ENCODE measurements at regions not wholly inside any gene's neighbourhood (a gene's known extent, or its start where the extent isn't known, plus 50 kb on each side); places are given as distances from the start of the nearest gene placed in this dataset.

- no peak for FAIRE-seq
Measured at GRCh38 chr10:3424111-3424851, 251.7 kb upstream of the PITRM1 start.

- no peak for FAIRE-seq
Measured at GRCh38 chr10:3423384-3423783, 250.8 kb upstream of the PITRM1 start.

GRCh38 chr10:3422282-3422681, 249.7 kb upstream of the PITRM1 start:
- no peak for FAIRE-seq

GRCh38 chr10:3421537-3422257, 249.1 kb upstream of the PITRM1 start:
- FAIRE-seq = no peak

- FAIRE-seq = no peak
Measured at GRCh38 chr10:3420527-3421469, 248.2 kb upstream of the PITRM1 start.

GRCh38 chr10:3419719-3420495, 247.3 kb upstream of the PITRM1 start:
- FAIRE-seq = no peak

- FAIRE-seq = no peak
Measured at GRCh38 chr10:3418926-3419325, 246.3 kb upstream of the PITRM1 start.

GRCh38 chr10:3418041-3418754, 245.6 kb upstream of the PITRM1 start:
- FAIRE-seq = no peak

GRCh38 chr10:3417096-3417495, 244.5 kb upstream of the PITRM1 start:
- FAIRE-seq = no peak

GRCh38 chr10:3415878-3416605, 243.5 kb upstream of the PITRM1 start:
- no peak for FAIRE-seq

- FAIRE-seq = no peak
Measured at GRCh38 chr10:3415038-3415736, 242.6 kb upstream of the PITRM1 start.

- FAIRE-seq = no peak
Measured at GRCh38 chr10:3414667-3415023, 242.1 kb upstream of the PITRM1 start.

- FAIRE-seq = no peak
Measured at GRCh38 chr10:3413937-3414666, 241.5 kb upstream of the PITRM1 start.

- FAIRE-seq = no peak
Measured at GRCh38 chr10:3412646-3413045, 240.1 kb upstream of the PITRM1 start.

- FAIRE-seq = no peak
Measured at GRCh38 chr10:3412071-3412582, 239.5 kb upstream of the PITRM1 start.

GRCh38 chr10:3411044-3411443, 238.5 kb upstream of the PITRM1 start:
- no peak for FAIRE-seq

- FAIRE-seq = no peak
Measured at GRCh38 chr10:3409928-3410327, 237.3 kb upstream of the PITRM1 start.

GRCh38 chr10:3408603-3409365, 236.2 kb upstream of the PITRM1 start:
- FAIRE-seq = no peak

- no peak for FAIRE-seq
Measured at GRCh38 chr10:3407208-3407607, 234.6 kb upstream of the PITRM1 start.
